ENCODE measurements at regions not wholly inside any gene's neighbourhood (a gene's known extent, or its start where the extent isn't known, plus 50 kb on each side); places are given as distances from the start of the nearest gene placed in this dataset.
"Not testable (repeated sequence)": the region's sequence is repeated elsewhere in the genome, so short reads cannot be mapped to it uniquely, and the experiment has no call there.

- DNase-seq, result no peak
These were observed 115.2 kb upstream of the MDFIC start for GRCh38 chr7:114806590-114807162.

GRCh38 chr7:114812570-114812969 lies 109.3 kb upstream of the MDFIC start:
- no peak for DNase-seq

DNA sequence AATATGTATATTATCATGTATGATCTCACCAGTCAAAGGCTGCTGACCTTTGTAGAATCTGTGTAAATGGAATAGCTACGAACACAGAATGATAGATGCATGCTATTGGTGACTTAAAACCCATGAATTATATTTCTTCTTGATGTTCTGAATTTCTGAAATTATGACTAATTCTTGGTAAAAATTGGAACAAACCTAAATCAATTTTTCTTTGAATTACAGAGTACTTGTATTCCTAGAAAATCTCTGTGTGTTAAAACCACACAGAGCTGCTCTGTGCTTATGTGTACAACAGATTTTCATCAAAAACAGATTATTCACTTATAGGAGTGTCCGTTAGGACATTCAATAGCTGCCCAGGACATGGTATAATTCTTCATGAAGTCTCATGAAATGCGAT lies 108.3 kb upstream of the MDFIC start:
- no peak for DNase-seq

DNA sequence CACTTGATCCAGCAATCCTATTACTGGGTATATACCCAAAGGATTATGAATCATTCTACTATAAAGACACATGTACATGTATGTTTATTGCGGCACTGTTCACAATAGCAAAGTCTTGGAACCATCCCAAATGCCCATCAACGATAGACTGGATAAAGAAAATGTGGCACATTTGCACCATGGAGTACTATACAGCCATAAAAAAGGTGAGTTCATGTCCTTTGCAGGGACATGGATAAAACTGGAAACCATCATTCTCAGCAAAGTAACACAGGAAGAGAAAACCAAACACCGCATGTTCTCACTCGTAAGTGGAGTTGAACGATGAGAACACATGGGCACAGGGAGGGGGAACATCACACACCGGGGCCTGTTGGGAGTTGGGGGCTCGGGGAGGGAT lies 104.9 kb upstream of the MDFIC start:
- DNase-seq, result not testable (repeated sequence)

GRCh38 chr7:114818501-114818900 lies 103.4 kb upstream of the MDFIC start:
- no peak for DNase-seq

DNA sequence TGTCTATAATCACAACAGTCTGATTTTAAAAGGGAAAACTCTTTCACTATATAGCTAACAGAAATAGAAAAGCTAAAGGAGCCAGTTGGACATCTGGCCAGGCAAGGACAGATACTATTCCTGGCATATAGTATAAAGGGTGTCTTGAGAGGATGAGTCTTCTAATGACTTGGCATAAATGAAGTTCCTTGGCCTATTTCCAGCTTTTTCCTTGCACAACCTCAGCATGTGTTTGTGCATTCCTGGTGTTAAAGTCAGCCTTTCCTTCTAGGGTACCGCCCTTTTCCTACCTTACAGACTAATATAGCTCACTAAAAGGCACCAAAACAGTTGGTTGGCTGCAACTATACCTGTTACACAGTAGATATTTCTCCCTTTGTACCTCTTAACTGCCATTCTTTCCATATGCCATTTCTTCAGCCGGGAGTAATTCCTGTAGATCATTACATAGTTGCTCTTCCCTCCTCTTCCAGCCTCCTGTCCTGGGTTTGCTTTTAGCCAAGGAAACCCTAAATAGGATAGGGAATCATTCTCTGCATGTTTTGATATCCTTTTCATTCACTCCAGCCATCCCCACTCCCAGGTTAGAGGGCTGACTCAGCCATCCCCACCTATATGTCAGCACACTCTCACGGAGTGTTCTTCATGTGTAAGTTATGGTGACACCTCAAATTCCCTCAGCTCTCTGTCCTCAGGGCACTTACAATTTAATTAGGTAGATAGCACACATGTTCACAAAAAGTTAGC lies 102.1 kb upstream of the MDFIC start:
- no peak for DNase-seq

DNA sequence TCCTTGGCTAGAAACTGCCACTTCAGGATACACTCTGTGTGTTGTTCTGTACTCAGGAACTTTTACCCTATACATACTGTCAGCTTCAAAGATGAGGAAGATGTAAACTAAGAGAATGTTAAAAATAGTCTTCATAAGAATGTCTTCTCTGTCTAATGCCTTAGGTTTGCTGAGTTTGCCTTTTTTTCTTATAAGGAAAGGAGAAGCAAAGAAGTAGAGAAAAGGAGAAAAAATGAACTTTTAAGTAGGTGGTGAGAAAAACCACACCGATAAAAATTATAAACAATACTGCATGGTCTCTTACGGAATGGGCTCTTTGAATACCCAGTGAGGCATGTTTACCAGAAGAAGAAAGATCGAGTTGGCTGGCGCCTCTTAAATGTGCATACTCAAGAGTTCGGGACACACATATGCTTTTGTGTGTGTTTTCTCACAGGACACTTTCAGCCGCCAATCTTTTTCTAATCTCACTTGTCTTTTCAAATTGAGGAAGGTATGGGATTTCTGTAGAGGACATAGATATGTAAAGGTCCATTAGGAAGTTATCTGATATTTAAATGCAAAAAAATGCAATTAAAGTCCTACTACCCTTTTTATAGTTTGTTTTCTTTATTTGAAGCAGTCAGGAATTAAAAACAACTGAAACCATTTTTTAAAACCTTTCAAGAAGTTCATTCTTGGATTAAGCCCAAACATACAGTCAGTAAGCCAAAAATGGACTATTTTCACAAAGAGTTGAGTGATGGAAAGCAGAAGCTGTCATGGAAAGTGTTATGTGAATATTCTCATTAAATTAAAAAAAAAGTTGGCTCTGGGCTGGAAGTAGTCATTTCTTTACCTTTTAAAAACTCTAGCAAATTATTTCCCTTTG lies 100.6 kb upstream of the MDFIC start:
- DNase-seq, result no peak

DNA sequence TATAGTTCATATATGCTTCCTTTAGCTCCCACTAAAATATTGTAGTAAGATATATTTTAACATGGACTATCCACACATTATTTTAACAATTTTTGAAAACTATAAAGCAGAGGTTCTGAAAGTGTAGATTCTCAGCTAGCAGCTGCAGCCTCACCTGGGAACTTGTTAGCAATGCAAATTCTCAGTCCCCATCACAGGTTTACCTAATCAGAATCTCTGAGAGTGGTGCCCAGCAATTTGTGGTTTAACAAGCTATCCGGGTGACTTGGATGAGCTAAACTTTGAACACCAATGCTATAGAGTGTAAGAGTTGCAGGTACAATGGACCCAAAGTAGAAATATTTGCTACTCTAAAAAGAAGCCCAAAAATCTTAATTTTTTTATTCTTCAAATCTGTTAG lies 99.8 kb upstream of the MDFIC start:
- DNase-seq, result no peak

DNA sequence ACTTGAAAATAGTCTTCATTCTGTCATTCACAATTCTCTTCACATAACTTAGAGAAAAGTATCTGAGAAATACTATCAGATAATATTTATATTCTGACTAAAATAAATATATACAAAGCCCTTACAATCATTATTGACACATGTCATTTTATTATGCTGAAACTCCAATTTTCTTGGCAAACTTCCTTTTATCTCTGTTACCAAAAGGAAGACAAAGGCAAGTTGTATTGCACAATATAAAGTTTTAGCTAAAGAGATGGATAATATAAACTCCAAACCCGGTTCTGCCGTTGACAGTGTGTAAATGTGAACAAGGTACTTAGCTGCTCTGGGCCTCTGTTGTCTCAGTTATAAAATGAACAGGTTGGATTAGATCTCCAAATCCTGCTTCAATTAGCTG lies 99.0 kb upstream of the MDFIC start:
- no peak for DNase-seq

DNA sequence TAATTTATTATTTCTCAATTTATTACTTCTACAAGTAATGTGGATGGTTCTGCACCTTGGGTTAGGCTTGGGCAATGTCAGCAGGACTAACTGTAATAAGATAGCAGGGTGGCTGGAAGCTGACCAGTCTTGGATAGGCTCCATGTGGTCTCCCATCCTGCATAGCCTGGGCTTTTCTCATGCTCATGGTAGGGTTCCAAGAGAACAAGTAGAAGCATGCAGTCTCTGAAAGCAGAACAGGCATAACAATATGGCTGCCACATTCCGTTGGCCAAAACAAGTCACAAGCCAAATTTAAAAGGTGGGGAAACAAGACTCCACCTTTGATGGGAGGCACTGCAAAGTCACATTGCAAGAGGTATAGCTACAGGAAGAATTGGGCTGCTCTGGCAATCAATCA lies 98.6 kb upstream of the MDFIC start:
- no peak for DNase-seq

DNA sequence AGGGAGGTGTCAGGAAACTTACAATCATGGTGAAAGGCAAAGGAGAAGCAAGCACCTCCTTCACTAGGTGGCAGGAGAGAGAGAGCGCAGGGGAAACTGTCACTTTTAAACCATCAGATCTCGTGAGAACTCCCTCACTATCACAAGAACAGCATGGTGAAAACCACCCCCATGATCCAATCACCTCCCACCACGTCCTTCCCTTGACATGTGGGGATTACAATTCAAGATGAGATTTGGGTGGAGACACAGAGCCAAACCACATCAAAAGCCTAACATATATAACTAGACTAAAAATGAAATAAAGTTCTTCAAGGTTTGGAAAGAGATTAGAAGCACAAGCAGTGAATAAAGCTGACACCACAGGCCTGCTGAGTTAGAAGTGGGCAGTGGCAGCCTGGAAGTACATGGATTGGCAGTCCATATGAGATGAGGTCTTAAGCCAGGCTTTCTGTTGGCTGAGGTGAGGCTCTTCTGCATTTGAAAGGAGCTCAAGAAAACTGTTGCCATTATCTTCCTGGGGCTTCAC lies 96.4 kb upstream of the MDFIC start:
- no peak for DNase-seq

GRCh38 chr7:114830952-114831351 lies 90.9 kb upstream of the MDFIC start:
- DNase-seq, result no peak

DNA sequence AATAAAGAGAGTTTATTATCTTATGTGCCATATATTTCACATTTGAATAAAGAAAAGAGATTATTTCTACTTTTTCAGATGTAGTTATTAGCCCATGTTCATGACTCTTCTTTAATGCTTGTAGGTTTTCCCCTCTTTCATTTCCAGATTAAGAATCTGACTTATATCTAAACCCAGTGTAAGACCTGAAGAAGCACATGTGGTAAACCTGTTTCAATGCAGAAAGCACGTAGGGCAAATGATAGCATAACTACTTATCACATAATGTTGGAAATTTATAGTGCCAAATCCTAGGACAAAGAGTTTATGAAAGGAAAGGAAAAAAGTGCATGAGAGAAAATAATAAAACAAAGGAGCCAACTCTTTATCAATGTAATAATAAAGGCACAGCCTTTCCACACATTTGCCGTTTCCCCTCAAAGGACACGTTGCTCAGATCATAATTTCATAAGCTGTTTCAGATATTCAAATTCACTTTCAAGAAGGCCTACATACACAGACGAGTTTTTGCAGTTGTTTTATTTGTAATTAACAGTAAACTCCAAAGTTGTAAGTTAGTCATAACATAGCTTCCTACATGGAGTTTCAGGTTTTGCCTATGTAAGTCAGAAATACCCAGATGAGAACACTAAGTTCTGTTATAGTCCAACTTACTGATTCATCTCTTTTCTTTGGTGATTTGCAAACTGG lies 88.8 kb upstream of the MDFIC start:
- DNase-seq, result no peak

GRCh38 chr7:114835303-114835702 lies 86.6 kb upstream of the MDFIC start:
- no peak for DNase-seq

GRCh38 chr7:114835861-114836260 lies 86.0 kb upstream of the MDFIC start:
- no peak for DNase-seq

DNA sequence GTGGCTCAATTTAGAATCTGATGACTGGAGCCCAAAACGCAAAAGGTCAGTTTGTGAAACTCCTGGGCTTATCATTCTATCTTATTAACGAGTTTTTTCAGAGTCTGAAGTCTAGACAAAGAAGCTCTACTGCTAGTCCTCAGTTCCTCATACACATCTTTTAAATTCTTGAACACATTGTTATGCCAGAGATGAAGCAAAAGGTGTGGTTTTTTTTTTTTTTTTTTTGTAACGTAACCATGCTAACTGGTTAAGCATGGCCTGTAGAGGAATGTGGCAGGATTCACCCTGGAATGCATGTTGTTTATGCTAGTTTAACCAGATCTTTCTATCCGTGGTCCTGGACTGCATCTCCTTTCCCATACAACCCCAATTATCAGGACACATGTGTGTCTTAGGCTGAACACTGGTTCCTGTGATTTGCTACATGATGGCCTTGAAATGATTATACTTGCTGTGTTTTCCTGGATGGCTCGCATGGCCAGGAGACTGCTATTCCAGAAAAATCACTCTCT lies 79.3 kb upstream of the MDFIC start:
- DNase-seq, result no peak

DNA sequence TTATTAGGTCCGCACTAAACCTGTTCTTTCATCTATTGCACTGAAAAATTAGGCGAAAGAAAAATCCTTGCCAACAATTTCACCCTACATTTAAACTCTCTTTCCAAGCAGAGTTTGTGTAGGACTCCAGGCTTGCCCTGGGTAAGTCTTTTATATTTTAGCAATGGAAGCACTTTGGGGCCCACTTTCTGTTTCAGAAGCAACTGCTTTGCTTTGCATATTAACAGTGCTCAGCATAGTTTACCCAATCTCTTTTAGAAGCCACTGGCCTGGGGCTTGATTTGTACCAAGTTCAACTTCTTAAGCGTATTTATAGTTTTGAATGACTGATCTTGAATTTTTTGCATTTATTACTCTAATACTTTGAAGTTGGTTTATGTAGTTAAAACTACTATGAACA lies 78.8 kb upstream of the MDFIC start:
- no peak for DNase-seq

DNA sequence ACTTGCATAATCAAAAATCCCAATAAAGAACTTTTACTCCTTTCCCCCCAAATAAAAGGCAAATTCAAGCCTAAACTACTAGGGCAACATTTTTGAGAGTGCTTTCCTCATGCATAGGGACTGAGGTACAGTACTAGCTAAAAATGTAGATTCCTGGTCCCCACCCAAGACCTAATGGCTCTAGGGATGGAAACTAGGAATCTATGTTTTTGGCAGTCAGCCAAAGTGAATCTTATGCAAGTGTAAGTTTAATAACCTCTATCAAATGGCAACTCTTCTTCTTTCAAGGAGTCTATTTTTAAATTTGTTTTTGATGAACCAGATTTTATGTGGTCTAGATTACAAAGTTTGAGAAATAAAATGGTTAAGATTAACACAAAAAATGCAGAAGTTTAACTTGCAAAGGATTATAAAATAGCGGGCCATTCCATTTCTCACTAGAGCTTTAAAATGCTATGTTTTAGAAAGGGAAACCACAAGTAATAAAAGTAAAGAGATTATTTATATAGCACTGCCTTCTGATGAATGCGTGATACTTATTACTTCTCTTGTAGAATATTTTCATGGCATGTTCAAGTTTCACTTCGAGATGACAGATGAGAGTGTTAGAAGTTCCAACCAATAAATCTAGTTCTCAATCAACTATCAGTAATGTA lies 70.4 kb upstream of the MDFIC start:
- no peak for DNase-seq

DNA sequence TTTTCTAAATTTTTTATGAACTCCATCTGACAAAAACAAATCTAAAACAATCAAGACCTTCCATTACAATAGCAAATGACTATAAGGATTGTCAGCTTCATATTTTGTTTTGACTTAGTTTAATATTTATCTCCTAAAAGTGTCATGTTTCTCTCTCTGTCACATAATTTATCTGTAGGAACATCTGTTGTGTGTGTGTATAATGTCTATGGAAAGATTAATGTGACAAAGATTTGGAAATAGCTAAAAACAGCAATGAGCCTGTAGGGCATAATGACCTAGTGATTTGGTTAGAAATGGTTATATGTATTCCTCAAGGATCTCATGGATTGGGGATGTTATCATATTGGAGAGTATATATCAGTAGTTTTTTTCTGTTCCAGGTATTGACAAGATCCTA lies 69.6 kb upstream of the MDFIC start:
- DNase-seq, result no peak

- no peak for DNase-seq
These were observed 68.7 kb upstream of the MDFIC start for GRCh38 chr7:114853189-114853588.

- no peak for DNase-seq
These were observed 67.5 kb upstream of the MDFIC start for GRCh38 chr7:114854369-114854768.

DNA sequence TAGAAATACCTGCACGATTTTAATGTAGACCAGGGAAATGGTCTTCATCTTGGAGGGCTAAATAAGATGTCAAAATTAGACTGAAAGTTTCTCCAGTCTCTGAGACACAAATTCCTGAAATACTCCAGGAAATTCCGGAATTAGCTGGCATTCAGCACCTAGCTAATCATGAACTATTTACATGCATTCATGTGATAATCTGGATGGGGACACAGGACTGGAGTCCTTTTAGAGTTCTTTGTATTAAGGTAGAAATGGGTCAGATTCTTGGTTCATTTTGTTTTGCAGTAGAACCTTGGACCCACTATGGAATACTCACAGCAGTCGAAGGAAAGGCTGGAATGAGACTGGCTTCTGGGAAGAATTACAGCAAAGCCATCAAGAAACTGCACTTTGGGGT lies 65.3 kb upstream of the MDFIC start:
- no peak for DNase-seq
